ENCODE measurements at regions not wholly inside any gene's neighbourhood (a gene's known extent, or its start where the extent isn't known, plus 50 kb on each side); places are given as distances from the start of the nearest gene placed in this dataset.

GRCh38 chr17:36850790-36851189 is 86.5 kb upstream of the LHX1 start:
- TF ChIP-seq YY1 (IDR thresholded peaks at IDR 0.05; ENCODE audit: insufficient read depth, insufficient read length) (no peak), ZNF274 (IDR thresholded peaks at IDR 0.05; ENCODE audit: low read depth, low read length) (no peak), SUZ12 (IDR thresholded peaks at IDR 0.05; ENCODE audit: extremely low read depth, insufficient read depth, insufficient read length) (no peak)

Data from NT2/D1 (cell line).